AG04450 (cell line): ENCODE measurements at regions not wholly inside any gene's neighbourhood (a gene's known extent, or its start where the extent isn't known, plus 50 kb on each side); places are given as distances from the start of the nearest gene placed in this dataset.

ENCODE experiments used
- CTCF ChIA-PET: fragments of 300-600, 350-600 bp; formaldehyde crosslinking; extraction: SDS; loops from one replicate; lab custom pipeline; 2022; ENCODE audit warnings: antibody characterized with exemption, inconsistent platforms; lab: Charles Lee
- POLR2A ChIA-PET: fragments of 350-600 bp; formaldehyde crosslinking; extraction: SDS; loops from one replicate; lab custom pipeline; 2021; ENCODE audit warnings: antibody characterized with exemption, inconsistent platforms; lab: Yijun Ruan, JAX
- DNase-seq: peaks from one replicate; pipeline ENCODE4 v3.0.0-alpha.2; 2011; ENCODE audit warnings: low read depth, low spot score
- H3K27ac ChIP-seq: one replicate; pipeline ENCODE4 v1.5.1; 2012; ENCODE audit warnings: low read depth, low read length, control low read depth
- H3K27me3 ChIP-seq: one replicate; pipeline ENCODE4 v1.6.0; 2012; ENCODE audit warnings: low read length; ENCODE audit not compliant: control insufficient read depth, insufficient read depth
- H3K4me3 ChIP-seq: 2 replicates; pipeline ENCODE4 v1.5.1; 2011; ENCODE audit warnings: mild to moderate bottlenecking, low read depth, low read length, control low read depth
- H3K9me3 ChIP-seq: 2 replicates; pipeline ENCODE4 v1.5.1; 2012; ENCODE audit warnings: low read length; ENCODE audit not compliant: control insufficient read depth, insufficient read depth
- CTCF ChIP-seq: IDR thresholded peaks from 2 replicates; pipeline ENCODE4 v1.5.1; 2011; ENCODE audit warnings: low read depth, low read length, control low read depth, inconsistent platforms

- DNase-seq, result no peak
- POLR2A ChIA-PET, result no interaction called here
- no peak overlapping the region for H3K27ac ChIP-seq
- H3K4me3 ChIP-seq, result no peak overlapping the region
- no peaks in the 10 kb centered on the region for H3K9me3 ChIP-seq
- CTCF ChIA-PET, result no interaction called here
- H3K27me3 ChIP-seq, result no peaks in the 10 kb centered on the region
- no peak for TF ChIP-seq CTCF
Observed at GRCh38 chr1:187091666-187092065, 262.9 kb downstream of the PLA2G4A start.

- Histone ChIP-seq H3K4me3 (no peak overlapping the region), H3K27ac (no peak overlapping the region), H3K27me3 (no peaks in the 10 kb centered on the region), H3K9me3 (no peaks in the 10 kb centered on the region)
- CTCF ChIA-PET, result no interaction called here
- no peak for TF ChIP-seq CTCF
- DNase-seq, result no peak
- POLR2A ChIA-PET, result no interaction called here
Observed at GRCh38 chr1:187092104-187092503, 263.4 kb downstream of the PLA2G4A start.

- no peaks in the 10 kb centered on the region for H3K9me3 ChIP-seq
- H3K27ac ChIP-seq, result no peak overlapping the region
- no peak for DNase-seq
- ChIA-PET POLR2A (no interaction called here), CTCF (no interaction called here)
- no peak for TF ChIP-seq CTCF
- no peak overlapping the region for H3K4me3 ChIP-seq
- no peaks in the 10 kb centered on the region for H3K27me3 ChIP-seq
Observed at GRCh38 chr1:187096689-187097088, 267.9 kb downstream of the PLA2G4A start.

GRCh38 chr1:187110351-187110750 lies 281.6 kb downstream of the PLA2G4A start:
- ChIA-PET CTCF (no interaction called here), POLR2A (no interaction called here)
- Histone ChIP-seq H3K4me3 (no peak overlapping the region), H3K9me3 (no peaks in the 10 kb centered on the region), H3K27me3 (no peaks in the 10 kb centered on the region), H3K27ac (no peak overlapping the region)
- TF ChIP-seq CTCF, result no peak
- DNase-seq, result no peak

- Histone ChIP-seq H3K27me3 (no peaks in the 10 kb centered on the region), H3K4me3 (no peak overlapping the region), H3K27ac (no peak overlapping the region), H3K9me3 (no peaks in the 10 kb centered on the region)
- CTCF ChIA-PET, result no interaction called here
- no peak for DNase-seq
- POLR2A ChIA-PET, result no interaction called here
- no peak for TF ChIP-seq CTCF
Observed at GRCh38 chr1:187114792-187115191, 286.0 kb downstream of the PLA2G4A start.
